ACHN (cell line): ENCODE measurements at regions not wholly inside any gene's neighbourhood (a gene's known extent, or its start where the extent isn't known, plus 50 kb on each side); places are given as distances from the start of the nearest gene placed in this dataset.
A peak's percentile ranks its signal among the peaks of the same experiment; 100 is the strongest.
"Not testable (repeated sequence)": the region's sequence is repeated elsewhere in the genome, so short reads cannot be mapped to it uniquely, and the experiment has no call there.

Experiments
- DNase-seq: peaks from one replicate; pipeline ENCODE4 v3.0.0-alpha.2; 2015
- in situ Hi-C: cut with HindIII; loops from 2 replicates; pipeline ENCODE4 v1.10.0; 2017; ENCODE audit warnings: low sequenced_read_pairs, low pct_ligation_motif_present, low pct_unique_long_range_greater_than_20kb

DNA sequence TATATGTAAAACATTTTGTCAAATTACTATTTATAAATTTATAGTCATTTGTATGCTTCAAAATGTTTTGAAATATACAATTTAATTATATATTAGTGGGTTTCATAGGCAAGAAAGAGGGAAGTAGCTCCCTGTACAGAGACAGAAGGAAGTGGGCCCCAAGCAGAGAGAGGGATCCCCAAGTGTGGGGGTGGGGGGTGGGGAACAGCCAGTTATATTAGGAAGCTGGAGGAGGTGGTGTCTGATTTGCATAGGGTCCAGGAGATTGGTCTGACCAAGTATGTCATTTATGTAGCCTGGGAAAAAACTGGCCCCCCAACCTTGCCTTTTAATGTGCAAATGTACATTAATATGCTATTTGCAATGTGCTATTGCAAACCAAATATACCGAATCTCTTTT lies 76.5 kb upstream of the ZSWIM2 start:
- no peak for DNase-seq
- in situ Hi-C loops, result no loop called here

DNA sequence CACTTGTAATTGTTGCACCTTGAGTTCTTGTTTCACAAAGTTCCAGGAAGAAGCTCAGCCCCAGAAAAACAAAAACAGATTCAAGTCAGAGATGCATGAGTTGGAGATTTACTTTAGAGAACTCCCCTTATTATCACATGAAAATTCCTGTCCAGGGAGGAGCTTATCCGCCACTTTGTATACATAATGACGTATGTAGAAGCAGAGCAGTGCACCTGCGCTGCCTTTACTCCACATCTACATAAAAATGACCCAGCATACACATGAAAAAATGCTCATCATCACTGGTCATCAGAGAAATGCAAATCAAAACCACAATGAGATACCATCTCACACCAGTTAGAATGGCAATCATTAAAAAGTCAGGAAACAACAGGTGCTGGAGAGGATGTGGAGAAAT lies 73.3 kb upstream of the ZSWIM2 start:
- in situ Hi-C loops, result loop anchor here (25.0 kb wide), 1 partner anchor 240 kb away; no protein-coding TSS in a partner anchor
- not testable (repeated sequence) for DNase-seq

GRCh38 chr2:186919296-186919695 lies 70.3 kb upstream of the ZSWIM2 start:
- peak; percentile 19 for DNase-seq
- in situ Hi-C loops, result loop anchor here (25.0 kb wide), 1 partner anchor 243 kb away; no protein-coding TSS in a partner anchor

DNA sequence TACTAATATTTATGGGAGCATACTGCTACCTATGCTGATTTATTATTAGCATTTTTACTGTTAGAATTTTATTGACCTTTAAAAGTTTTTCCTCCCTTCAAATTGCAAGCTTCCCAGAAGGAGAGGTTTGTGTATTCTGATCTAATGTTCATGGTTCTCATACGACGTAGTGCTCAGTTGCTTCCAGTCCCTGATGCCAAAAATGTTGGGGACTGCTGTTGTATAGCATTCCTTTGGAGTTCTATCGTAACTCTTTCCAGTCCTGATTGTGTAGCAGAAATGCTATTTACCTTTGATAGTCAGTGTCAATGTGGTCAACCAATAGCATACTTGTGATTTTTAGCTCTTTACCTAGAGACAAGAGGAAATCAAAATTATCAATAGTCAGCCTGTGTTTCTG lies 69.5 kb upstream of the ZSWIM2 start:
- in situ Hi-C loops, result loop anchor here (25.0 kb wide), 1 partner anchor 244 kb away; no protein-coding TSS in a partner anchor
- DNase-seq, result no peak

DNA sequence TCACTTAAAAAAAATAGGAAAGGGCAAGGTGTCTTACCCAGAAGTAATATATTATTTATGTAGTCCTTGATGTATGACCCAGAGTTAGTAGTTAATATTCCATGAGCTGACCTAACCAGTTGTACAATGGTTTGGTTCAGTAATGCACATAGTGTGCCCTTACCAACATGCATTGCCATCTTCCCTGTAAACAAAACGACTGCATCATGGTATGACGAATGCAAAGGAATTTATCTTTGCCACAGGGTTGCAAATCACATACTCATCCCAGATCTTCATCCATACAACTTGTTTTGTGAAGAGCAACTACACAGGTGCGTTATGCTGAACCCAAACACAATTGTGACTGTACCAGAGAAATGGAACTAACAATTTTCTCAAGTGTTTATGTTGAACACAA lies 68.9 kb upstream of the ZSWIM2 start:
- DNase-seq, result no peak

GRCh38 chr2:186913870-186914269 lies 64.9 kb upstream of the ZSWIM2 start:
- in situ Hi-C loops, result loop anchor here (25.0 kb wide), 1 partner anchor 248 kb away; no protein-coding TSS in a partner anchor
- DNase-seq, result no peak

More for the DNA sequence above, 68.9 kb upstream of the ZSWIM2 start:
- in situ Hi-C loops, result loop anchor here (25.0 kb wide), 1 partner anchor 244 kb away; no protein-coding TSS in a partner anchor

DNA sequence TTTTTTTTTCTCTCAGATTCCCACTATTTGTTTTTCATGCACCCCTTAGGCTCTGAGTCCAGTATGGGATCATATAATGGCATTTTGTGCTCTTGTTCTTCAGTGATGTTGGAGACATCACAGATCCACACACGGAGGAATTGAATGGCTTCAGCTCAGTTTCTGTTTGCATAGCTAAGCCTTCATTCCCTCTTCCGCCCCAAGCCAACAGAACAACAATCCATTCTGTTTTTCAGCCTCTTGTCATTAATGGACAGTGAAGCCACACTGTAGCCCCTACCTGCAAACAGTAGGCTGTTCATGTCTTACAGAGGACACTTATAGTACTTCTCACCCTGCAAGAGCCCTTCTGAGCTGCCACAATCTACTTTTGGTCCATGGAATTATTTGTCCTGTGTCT lies 64.0 kb upstream of the ZSWIM2 start:
- in situ Hi-C loops, result loop anchor here (25.0 kb wide), 1 partner anchor 249 kb away; no protein-coding TSS in a partner anchor

DNA sequence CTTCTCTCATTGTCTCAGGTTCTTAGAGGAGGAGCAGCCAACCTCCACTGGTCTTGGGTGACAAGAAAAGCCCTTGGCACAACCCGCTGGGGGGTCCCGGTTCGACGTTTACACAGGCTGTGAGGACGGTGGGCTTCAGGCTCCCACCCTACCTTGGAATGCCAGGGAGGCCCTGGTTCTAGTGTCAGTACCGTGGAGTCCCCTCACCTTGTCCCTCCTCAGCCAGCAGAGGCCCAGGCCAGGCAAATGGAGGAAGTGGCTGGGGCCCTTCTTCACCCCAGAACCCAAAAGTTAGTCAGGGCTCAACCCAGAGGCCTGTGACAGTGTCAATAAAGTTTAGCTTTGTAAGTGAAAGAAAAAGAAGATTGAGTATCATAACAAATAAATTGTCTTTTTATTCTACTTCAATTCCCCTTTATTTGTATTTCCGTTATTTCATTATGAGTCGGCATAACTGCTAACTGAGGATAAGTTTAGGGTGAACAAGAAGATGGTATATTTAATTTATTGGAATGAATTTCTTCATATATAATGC lies 62.6 kb upstream of the ZSWIM2 start:
- in situ Hi-C loops, result loop anchor here (25.0 kb wide), 1 partner anchor 251 kb away; no protein-coding TSS in a partner anchor
- DNase-seq, result no peak

More for the DNA sequence above, 64.0 kb upstream of the ZSWIM2 start:
- DNase-seq, result no peak

GRCh38 chr2:186910996-186911395 lies 62.0 kb upstream of the ZSWIM2 start:
- DNase-seq, result no peak
- in situ Hi-C loops, result loop anchor here (25.0 kb wide), 1 partner anchor 251 kb away; no protein-coding TSS in a partner anchor

- no peak for DNase-seq
- in situ Hi-C loops, result loop anchor here (25.0 kb wide), 1 partner anchor 253 kb away; no protein-coding TSS in a partner anchor
Observed at GRCh38 chr2:186909095-186909494, 60.1 kb upstream of the ZSWIM2 start.

DNA sequence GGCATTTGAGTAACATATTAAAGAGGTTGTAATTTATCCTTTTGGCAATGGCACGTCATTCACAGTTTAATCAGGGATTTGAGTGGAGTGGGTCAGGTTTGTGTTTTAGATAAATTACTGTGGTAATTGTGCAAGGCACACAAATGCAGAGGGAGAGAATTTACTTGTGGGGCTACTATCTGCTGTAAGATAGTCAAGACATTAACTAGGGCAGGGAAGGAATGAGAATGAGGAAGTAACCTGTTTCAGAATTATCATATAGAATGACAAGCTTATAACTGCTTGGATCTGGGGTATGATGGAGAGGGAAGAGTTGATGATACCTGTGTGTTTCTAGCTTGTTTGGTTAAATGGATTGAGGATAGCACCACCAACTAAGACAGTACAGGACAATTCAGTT lies 58.9 kb upstream of the ZSWIM2 start:
- in situ Hi-C loops, result loop anchor here (25.0 kb wide), 1 partner anchor 254 kb away; no protein-coding TSS in a partner anchor
- no peak for DNase-seq

DNA sequence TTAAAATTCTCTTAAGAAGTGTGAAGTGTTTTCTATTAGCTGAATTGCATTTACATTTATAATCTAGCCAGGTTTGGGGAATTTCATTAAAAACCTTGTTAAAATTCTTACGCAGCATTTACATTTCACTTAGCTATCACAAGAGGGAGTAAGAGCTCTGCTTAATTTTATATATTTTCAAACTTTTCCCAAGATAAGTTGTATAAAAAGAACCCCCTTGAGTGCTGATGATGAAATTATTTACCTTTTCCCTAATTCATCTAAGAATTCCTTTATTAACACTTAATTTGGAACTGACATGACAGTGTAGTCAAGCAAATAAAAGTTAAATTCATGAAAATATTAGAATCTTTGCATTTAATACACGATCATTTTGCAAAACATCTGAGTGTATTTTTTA lies 54.2 kb upstream of the ZSWIM2 start:
- peak; percentile 43 for DNase-seq
- in situ Hi-C loops, result loop anchor here (25.0 kb wide), 1 partner anchor 259 kb away; no protein-coding TSS in a partner anchor
